ENCODE measurements at regions not wholly inside any gene's neighbourhood (a gene's known extent, or its start where the extent isn't known, plus 50 kb on each side); places are given as distances from the start of the nearest gene placed in this dataset.

DNA sequence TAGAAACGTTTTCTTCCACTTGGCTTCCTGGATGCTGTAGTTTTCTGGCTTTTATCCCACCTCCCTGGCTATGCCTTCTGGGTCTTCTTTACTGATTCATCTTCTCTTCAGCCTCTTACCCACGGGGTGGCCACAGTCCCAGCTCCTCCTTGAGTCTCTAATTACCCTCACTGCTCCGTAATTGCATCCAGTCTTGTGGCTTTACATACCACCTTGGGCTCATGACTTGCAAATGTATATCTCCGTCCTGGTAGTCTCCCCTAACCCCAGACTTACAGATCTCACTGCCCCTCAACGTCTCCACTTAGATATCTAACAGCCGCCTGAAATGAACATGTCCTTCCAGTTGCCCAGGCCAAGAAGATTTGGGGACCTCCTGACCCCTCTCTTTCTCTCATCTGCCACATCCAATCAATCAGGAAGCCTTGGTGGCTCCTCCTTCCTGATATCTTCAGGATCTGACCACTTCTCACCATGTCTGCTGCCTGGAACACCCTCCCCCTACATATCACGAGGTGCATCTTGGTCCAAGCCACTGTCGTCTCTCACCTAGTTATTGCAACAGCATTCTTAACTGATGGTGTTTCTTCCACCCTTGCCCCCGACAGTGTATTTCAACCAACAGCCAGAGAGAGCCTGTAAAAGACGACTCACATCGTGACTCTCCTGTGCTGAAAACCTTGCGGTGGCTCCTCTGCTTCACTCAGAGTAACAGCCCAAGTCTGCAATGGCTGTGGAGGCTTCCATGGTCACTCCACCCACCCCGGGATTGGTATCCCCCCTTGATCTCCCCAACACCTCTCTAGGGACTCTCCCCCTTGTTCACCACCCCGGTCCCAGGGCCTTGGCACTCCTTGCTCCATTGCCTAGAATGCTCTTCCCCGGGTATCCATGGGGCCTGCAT is 219.0 kb upstream of the POU3F1 start (continued):
- TF ChIP-seq TAL1 (IDR thresholded peaks at IDR 0.05): peak; percentile 20; the same call in 1 of the 2 replicates
- TF ChIP-seq NRF1 (conservative IDR thresholded peaks at IDR 0.05 in 1 of 2, IDR thresholded peaks at IDR 0.05 in 1 of 2): peak in 1 of 2 experiments; percentile 53; a peak in 1 of 4 replicates
- TF ChIP-seq, protein P1, sequence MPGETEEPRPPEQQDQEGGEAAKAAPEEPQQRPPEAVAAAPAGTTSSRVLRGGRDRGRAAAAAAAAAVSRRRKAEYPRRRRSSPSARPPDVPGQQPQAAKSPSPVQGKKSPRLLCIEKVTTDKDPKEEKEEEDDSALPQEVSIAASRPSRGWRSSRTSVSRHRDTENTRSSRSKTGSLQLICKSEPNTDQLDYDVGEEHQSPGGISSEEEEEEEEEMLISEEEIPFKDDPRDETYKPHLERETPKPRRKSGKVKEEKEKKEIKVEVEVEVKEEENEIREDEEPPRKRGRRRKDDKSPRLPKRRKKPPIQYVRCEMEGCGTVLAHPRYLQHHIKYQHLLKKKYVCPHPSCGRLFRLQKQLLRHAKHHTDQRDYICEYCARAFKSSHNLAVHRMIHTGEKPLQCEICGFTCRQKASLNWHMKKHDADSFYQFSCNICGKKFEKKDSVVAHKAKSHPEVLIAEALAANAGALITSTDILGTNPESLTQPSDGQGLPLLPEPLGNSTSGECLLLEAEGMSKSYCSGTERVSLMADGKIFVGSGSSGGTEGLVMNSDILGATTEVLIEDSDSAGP (CRISPR knock-in tag; IDR thresholded peaks at IDR 0.05): no peak
- TF ChIP-seq BACH1 (tag; IDR thresholded peaks at IDR 0.05): no peak
- TF ChIP-seq, protein P2, sequence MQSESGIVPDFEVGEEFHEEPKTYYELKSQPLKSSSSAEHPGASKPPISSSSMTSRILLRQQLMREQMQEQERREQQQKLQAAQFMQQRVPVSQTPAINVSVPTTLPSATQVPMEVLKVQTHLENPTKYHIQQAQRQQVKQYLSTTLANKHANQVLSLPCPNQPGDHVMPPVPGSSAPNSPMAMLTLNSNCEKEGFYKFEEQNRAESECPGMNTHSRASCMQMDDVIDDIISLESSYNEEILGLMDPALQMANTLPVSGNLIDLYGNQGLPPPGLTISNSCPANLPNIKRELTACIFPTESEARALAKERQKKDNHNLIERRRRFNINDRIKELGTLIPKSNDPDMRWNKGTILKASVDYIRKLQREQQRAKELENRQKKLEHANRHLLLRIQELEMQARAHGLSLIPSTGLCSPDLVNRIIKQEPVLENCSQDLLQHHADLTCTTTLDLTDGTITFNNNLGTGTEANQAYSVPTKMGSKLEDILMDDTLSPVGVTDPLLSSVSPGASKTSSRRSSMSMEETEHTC (IDR thresholded peaks at IDR 0.05): no peak
- no peak for TF ChIP-seq XRCC4 (IDR thresholded peaks at IDR 0.05; ENCODE audit: extremely low read depth, insufficient read depth, insufficient read length)
- TF ChIP-seq ZZZ3 (IDR thresholded peaks at IDR 0.05): no peak
- peak; percentile 68; the same call in 1 of the 2 replicates for TF ChIP-seq GATA2 (CRISPR knock-in tag; IDR thresholded peaks at IDR 0.05)
- no peak for TF ChIP-seq HEY1 (CRISPR knock-in tag; IDR thresholded peaks at IDR 0.05; ENCODE audit: borderline replicate concordance)
- TF ChIP-seq XRCC5 (IDR thresholded peaks at IDR 0.05; ENCODE audit: low read depth, low read length): no peak
- TF ChIP-seq, protein P3, sequence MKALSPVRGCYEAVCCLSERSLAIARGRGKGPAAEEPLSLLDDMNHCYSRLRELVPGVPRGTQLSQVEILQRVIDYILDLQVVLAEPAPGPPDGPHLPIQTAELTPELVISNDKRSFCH (CRISPR knock-in tag; IDR thresholded peaks at IDR 0.05): no peak
- TF ChIP-seq, protein P3 (tag; IDR thresholded peaks at IDR 0.05): no peak
- TF ChIP-seq ZNF197 (CRISPR knock-in tag; IDR thresholded peaks at IDR 0.05; ENCODE audit: low read depth): 0 out of 2 replicates have a peak, but pooled peaks have one; percentile 8
- TF ChIP-seq, protein P4, sequence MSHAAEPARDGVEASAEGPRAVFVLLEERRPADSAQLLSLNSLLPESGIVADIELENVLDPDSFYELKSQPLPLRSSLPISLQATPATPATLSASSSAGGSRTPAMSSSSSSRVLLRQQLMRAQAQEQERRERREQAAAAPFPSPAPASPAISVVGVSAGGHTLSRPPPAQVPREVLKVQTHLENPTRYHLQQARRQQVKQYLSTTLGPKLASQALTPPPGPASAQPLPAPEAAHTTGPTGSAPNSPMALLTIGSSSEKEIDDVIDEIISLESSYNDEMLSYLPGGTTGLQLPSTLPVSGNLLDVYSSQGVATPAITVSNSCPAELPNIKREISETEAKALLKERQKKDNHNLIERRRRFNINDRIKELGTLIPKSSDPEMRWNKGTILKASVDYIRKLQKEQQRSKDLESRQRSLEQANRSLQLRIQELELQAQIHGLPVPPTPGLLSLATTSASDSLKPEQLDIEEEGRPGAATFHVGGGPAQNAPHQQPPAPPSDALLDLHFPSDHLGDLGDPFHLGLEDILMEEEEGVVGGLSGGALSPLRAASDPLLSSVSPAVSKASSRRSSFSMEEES (CRISPR knock-in tag; IDR thresholded peaks at IDR 0.05): peak; percentile 69

Data from K562 (cell line).